Smooth muscle cell (in vitro differentiated cells): ENCODE measurements at regions not wholly inside any gene's neighbourhood (a gene's known extent, or its start where the extent isn't known, plus 50 kb on each side); places are given as distances from the start of the nearest gene placed in this dataset.
"Not testable (repeated sequence)": the region's sequence is repeated elsewhere in the genome, so short reads cannot be mapped to it uniquely, and the experiment has no call there.

Experiments used
- DNase-seq: peaks from one replicate; lab custom pipeline; 2025; ENCODE audit not compliant: unreplicated experiment; lab: John Stamatoyannopoulos, UW
- H2AFZ ChIP-seq: fragments of 200-600 bp; sonication (generic); 2 replicates; pipeline ENCODE4 v1.6.0; 2016; ENCODE audit warnings: antibody characterized with exemption, low read depth, mild to moderate bottlenecking
- H3F3A ChIP-seq: fragments of 200-600 bp; sonication (generic); 2 replicates; pipeline ENCODE4 v1.6.0; 2017; ENCODE audit warnings: antibody characterized with exemption, low read depth
- H3K27ac ChIP-seq: fragments of 200-600 bp; sonication (generic); 2 replicates; pipeline ENCODE4 v1.5.1; 2016; ENCODE audit warnings: low read depth, mild to moderate bottlenecking
- H3K27me3 ChIP-seq: fragments of 200-600 bp; sonication (generic); 2 replicates; pipeline ENCODE4 v1.6.1; 2016; ENCODE audit warnings: low read depth, mild to moderate bottlenecking
- H3K36me3 ChIP-seq: fragments of 200-600 bp; sonication (generic); 2 replicates; pipeline ENCODE4 v1.5.1; 2016; ENCODE audit warnings: low read depth
- H3K4me1 ChIP-seq: fragments of 200-600 bp; sonication (generic); 2 replicates; pipeline ENCODE4 v1.5.1; 2016; ENCODE audit warnings: low read depth
- H3K4me2 ChIP-seq: fragments of 200-600 bp; sonication (generic); 2 replicates; pipeline ENCODE4 v1.6.0; 2016; ENCODE audit warnings: mild to moderate bottlenecking
- H3K4me3 ChIP-seq: fragments of 200-600 bp; sonication (generic); 2 replicates; pipeline ENCODE4 v1.5.1; 2016; ENCODE audit warnings: mild to moderate bottlenecking
- H3K79me2 ChIP-seq: fragments of 200-600 bp; sonication (generic); 2 replicates; pipeline ENCODE4 v1.6.0; 2016; ENCODE audit warnings: low read depth, mild to moderate bottlenecking
- H3K9ac ChIP-seq: fragments of 200-600 bp; sonication (generic); 2 replicates; pipeline ENCODE4 v1.6.0; 2016; ENCODE audit warnings: low read depth
- H3K9me3 ChIP-seq: fragments of 200-600 bp; sonication (generic); replicated peaks from 2 replicates; pipeline ENCODE4 v1.5.1; 2016; ENCODE audit warnings: low read depth
- H4K20me1 ChIP-seq: fragments of 200-600 bp; sonication (generic); 2 replicates; pipeline ENCODE4 v1.6.0; 2016; ENCODE audit warnings: low read depth
- CTCF ChIP-seq: fragments of 200-600 bp; sonication (generic); IDR thresholded peaks from 2 replicates; pipeline ENCODE4 v1.5.1; 2017; ENCODE audit warnings: borderline replicate concordance, mild to moderate bottlenecking, antibody characterized with exemption; ENCODE audit not compliant: insufficient read depth, poor library complexity, severe bottlenecking
- WGBS: methylation state at CpG from one replicate; pipeline ENCODE4 v1.1.7; 2016; ENCODE audit warnings: low lambda C conversion rate; 5-methylcytosine and 5-hydroxymethylcytosine counted together

- Histone ChIP-seq H3K9me3 (no peaks in the 10 kb centered on the region), H3K79me2 (no peaks in the 10 kb centered on the region), H4K20me1 (no peaks in the 10 kb centered on the region), H3F3A (no peaks in the 10 kb centered on the region), H3K27me3 (no peaks in the 10 kb centered on the region), H3K4me2 (no peak overlapping the region), H3K36me3 (no peaks in the 10 kb centered on the region), H3K9ac (no peak overlapping the region), H2AFZ (no peak overlapping the region), H3K4me1 (no peaks in the 10 kb centered on the region), H3K27ac (no peak overlapping the region), H3K4me3 (no peak overlapping the region)
- peak; percentile 74 for TF ChIP-seq CTCF
- peak; percentile 0 for DNase-seq
- 43% methylated on average over 7 of the region's 7 CpGs for WGBS
Measured at GRCh38 chr5:63401436-63402046, 560.7 kb downstream of the HTR1A start.

GRCh38 chr5:63400079-63400478 lies 562.2 kb downstream of the HTR1A start:
- Histone ChIP-seq H3K36me3 (no peaks in the 10 kb centered on the region), H3K4me1 (no peaks in the 10 kb centered on the region), H3K4me2 (no peak overlapping the region), H3K4me3 (no peak overlapping the region), H3K9me3 (no peaks in the 10 kb centered on the region), H3K27me3 (no peaks in the 10 kb centered on the region), H3K27ac (no peak overlapping the region), H2AFZ (no peak overlapping the region), H4K20me1 (no peaks in the 10 kb centered on the region), H3K9ac (no peak overlapping the region), H3F3A (no peaks in the 10 kb centered on the region), H3K79me2 (no peaks in the 10 kb centered on the region)
- no peak for TF ChIP-seq CTCF
- no peak for DNase-seq
- WGBS, result 85% methylated on average over 2 of the region's 2 CpGs

- no peak for DNase-seq
- H4K20me1 ChIP-seq, result no peaks in the 10 kb centered on the region
- H3K4me3 ChIP-seq, result no peak overlapping the region
- no peaks in the 10 kb centered on the region for H3K79me2 ChIP-seq
- no peaks in the 10 kb centered on the region for H3K27me3 ChIP-seq
- H3K27ac ChIP-seq, result no peak overlapping the region
- TF ChIP-seq CTCF, result no peak
- H3F3A ChIP-seq, result no peaks in the 10 kb centered on the region
- H3K9ac ChIP-seq, result no peak overlapping the region
- H3K4me2 ChIP-seq, result no peak overlapping the region
- H3K36me3 ChIP-seq, result no peaks in the 10 kb centered on the region
- no peaks in the 10 kb centered on the region for H3K4me1 ChIP-seq
- H2AFZ ChIP-seq, result no peak overlapping the region
- 58% methylated on average over 1 of the region's 1 CpG for WGBS
- H3K9me3 ChIP-seq, result no peaks in the 10 kb centered on the region
Measured at GRCh38 chr5:63398346-63398745, 563.9 kb downstream of the HTR1A start.

- not testable (repeated sequence) for DNase-seq, H3K9me3 ChIP-seq, H4K20me1 ChIP-seq, H3K79me2 ChIP-seq, H2AFZ ChIP-seq, H3K4me3 ChIP-seq, H3K27ac ChIP-seq, H3K4me1 ChIP-seq, H3K4me2 ChIP-seq, H3K9ac ChIP-seq, H3K27me3 ChIP-seq, H3F3A ChIP-seq, H3K36me3 ChIP-seq
- WGBS, result 90% methylated on average over 5 of the region's 5 CpGs
Measured at GRCh38 chr5:63388188-63388587, 574.1 kb downstream of the HTR1A start.
